ENCODE measurements at regions not wholly inside any gene's neighbourhood (a gene's known extent, or its start where the extent isn't known, plus 50 kb on each side); places are given as distances from the start of the nearest gene placed in this dataset.

DNA sequence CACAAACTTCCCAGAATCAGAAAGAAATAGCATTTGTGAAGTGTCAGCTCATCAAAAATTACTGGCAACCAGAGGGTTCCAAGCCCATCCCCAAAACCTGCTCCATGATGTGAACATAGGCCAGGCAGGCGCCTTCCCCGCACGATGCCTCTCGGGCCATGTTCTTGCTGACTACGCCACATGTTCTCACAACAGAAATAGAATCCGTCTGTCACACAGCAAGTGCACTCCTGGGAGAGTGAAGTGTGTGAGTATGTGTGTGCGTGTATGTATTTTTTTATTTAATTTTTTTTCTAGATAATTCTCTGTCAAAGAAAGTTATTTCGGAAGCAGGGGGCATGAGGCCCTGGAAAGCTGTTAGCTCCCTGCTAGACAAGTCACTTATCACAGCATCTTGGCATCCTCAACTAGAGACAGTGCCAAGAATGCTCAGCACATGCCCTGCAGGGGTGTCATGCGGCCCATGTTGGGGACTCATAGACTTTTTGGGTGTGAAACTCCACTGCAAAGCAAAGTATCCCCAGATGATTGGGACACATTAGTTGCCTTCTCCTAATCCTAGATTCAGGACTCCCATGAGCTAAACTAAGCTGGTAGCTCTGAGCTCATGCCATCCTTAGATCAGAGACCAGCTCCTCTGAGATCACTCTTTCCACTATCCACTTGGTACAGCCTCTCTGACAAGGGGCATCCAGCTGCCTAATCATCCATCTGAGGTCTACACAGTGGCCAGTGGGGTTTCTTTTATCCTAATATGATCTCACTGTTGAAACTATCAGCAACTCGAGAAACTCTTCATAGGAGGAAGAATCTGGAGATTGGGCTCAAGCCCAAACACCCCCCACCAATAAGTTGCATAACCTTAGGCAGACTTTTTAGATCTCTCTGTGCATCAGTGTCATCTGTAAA, 53.2 kb upstream of the CYRIA start:
- WGBS, 5 donors, result 78 to 89% (median 86%) methylated on average over 10 of the region's 10 CpGs

DNA sequence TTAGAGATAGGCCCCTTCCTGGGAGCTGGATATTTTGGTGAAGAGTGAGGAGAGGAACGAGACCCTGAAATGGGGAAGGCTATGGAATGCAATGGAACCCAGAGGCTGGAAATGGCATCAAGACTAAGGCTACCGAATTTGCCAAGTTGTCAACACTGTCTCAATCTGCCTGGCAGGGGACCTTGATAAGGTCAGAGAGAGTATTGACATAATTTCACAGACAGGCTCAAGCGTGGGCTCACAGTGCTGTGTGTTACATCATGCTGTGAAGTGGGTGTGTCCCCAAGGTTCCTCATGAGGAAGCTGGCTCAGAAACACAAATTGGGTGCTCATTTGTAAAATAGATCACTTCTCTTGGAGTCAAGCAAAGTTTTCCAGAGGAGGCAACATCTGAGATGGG, 51.8 kb upstream of the CYRIA start:
- Histone ChIP-seq H3K4me1 (peaks cover 0 to 9% (median 5%) of the 10 kb centered on the region in 4 donors), H3K27me3 (no peaks in the 10 kb centered on the region), H3K36me3 (no peaks in the 10 kb centered on the region), H3K9me3 (no peaks in the 10 kb centered on the region), H3K27ac (no peak overlapping the region), H3K4me3 (no peak overlapping the region)
- intact Hi-C loops (cut with DNase I; ENCODE audit: low total_unique reads), result no loop called here
- DNase-seq, result no peak
- TF ChIP-seq POLR2AphosphoS5 (IDR thresholded peaks at IDR 0.05) (no peak), POLR2A (IDR thresholded peaks at IDR 0.05) (no peak), EP300 (IDR thresholded peaks at IDR 0.05) (no peak)
- TF ChIP-seq, protein P1, sequence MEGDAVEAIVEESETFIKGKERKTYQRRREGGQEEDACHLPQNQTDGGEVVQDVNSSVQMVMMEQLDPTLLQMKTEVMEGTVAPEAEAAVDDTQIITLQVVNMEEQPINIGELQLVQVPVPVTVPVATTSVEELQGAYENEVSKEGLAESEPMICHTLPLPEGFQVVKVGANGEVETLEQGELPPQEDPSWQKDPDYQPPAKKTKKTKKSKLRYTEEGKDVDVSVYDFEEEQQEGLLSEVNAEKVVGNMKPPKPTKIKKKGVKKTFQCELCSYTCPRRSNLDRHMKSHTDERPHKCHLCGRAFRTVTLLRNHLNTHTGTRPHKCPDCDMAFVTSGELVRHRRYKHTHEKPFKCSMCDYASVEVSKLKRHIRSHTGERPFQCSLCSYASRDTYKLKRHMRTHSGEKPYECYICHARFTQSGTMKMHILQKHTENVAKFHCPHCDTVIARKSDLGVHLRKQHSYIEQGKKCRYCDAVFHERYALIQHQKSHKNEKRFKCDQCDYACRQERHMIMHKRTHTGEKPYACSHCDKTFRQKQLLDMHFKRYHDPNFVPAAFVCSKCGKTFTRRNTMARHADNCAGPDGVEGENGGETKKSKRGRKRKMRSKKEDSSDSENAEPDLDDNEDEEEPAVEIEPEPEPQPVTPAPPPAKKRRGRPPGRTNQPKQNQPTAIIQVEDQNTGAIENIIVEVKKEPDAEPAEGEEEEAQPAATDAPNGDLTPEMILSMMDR (IDR thresholded peaks at IDR 0.05), result no peak
- 38 to 61% (median 47%) methylated on average over 3 of the region's 3 CpGs for WGBS, 5 donors

More for the DNA sequence above, 53.2 kb upstream of the CYRIA start:
- H3K9me3 ChIP-seq, result no peaks in the 10 kb centered on the region
- H3K27ac ChIP-seq, result no peak overlapping the region
- peaks cover 0 to 13% (median 6%) of the 10 kb centered on the region in 4 donors for H3K4me1 ChIP-seq
- no peak overlapping the region for H3K4me3 ChIP-seq
- intact Hi-C loops (cut with DNase I; ENCODE audit: low total_unique reads), result no loop called here
- DNase-seq, result no peak
- no peaks in the 10 kb centered on the region for H3K36me3 ChIP-seq
- TF ChIP-seq POLR2A (IDR thresholded peaks at IDR 0.05) (no peak), POLR2AphosphoS5 (IDR thresholded peaks at IDR 0.05) (no peak), EP300 (IDR thresholded peaks at IDR 0.05) (no peak)
- TF ChIP-seq, protein P1 (IDR thresholded peaks at IDR 0.05), result no peak
- no peaks in the 10 kb centered on the region for H3K27me3 ChIP-seq

DNA sequence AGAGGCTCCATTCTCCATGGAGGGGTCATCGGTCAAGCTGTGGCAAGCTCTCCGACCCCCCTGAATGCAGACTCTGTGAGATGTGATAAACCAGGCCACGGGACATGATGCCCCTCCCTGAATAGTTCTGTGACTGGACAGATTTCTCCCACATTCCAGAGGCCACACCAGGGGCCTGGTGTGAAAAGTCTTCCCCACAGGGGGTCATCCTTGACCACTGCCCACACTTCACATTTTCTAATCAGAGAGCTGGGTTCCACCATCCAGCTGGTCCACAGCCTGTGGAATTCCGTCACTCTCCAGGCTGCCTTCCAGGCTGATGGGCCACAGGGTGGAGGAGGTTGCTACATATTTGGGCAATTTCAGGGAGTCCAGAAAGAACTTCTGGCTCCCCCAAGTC, 51.3 kb upstream of the CYRIA start:
- no peak for DNase-seq
- WGBS, 5 donors, result 79 to 90% (median 82%) methylated on average over 1 to 4 of the region's 4 CpGs
- H3K36me3 ChIP-seq, result no peaks in the 10 kb centered on the region
- H3K4me3 ChIP-seq, result no peak overlapping the region
- intact Hi-C loops (cut with DNase I; ENCODE audit: low total_unique reads), result no loop called here
- no peaks in the 10 kb centered on the region for H3K9me3 ChIP-seq
- TF ChIP-seq EP300 (IDR thresholded peaks at IDR 0.05), result no peak
- TF ChIP-seq, protein P1 (IDR thresholded peaks at IDR 0.05), result no peak
- no peak for TF ChIP-seq POLR2AphosphoS5 (IDR thresholded peaks at IDR 0.05)
- TF ChIP-seq POLR2A (IDR thresholded peaks at IDR 0.05), result no peak
- H3K27me3 ChIP-seq, result no peaks in the 10 kb centered on the region
- no peak overlapping the region for H3K27ac ChIP-seq
- H3K4me1 ChIP-seq, result peaks cover 0 to 9% (median 5%) of the 10 kb centered on the region in 4 donors

DNA sequence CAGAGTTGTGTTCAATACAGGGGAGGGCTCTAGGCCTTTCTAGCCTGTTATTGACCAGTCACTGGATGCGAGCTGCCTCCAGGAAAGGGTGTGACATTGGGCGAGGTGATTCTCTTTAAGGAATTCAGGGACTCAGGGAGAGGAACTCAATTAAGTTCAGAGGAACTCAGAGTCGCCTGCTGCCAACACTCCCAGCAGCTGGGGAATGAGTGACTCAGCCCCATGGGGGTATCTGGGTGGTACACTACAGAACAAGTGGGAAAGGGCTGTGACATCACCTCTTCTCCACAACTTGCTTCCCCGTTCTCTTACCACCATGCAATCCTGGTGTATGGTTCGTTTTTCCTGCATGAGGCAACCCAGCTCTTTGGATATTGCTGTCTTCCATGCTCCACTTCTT, 50.4 kb upstream of the CYRIA start:
- Histone ChIP-seq H3K9me3 (no peaks in the 10 kb centered on the region), H3K27me3 (no peaks in the 10 kb centered on the region), H3K4me3 (no peak overlapping the region), H3K36me3 (no peaks in the 10 kb centered on the region), H3K27ac (no peak overlapping the region), H3K4me1 (peaks cover 0 to 9% (median 5%) of the 10 kb centered on the region in 4 donors)
- intact Hi-C loops (cut with DNase I; ENCODE audit: low total_unique reads), result no loop called here
- DNase-seq, result no peak
- whole genome bisulfite sequencing, 5 donors, result 69 to 79% (median 72%) methylated on average over 5 of the region's 5 CpGs
- TF ChIP-seq EP300 (IDR thresholded peaks at IDR 0.05), result no peak
- TF ChIP-seq, protein P1 (IDR thresholded peaks at IDR 0.05), result no peak
- TF ChIP-seq POLR2A (IDR thresholded peaks at IDR 0.05), result no peak
- no peak for TF ChIP-seq POLR2AphosphoS5 (IDR thresholded peaks at IDR 0.05)

Small RNA genes lying in the stretch of these regions (small RNA-seq; reads per million reads assigned to genes)
- 0 reads per million in 4 donors for gene RN7SKP168

Measured in stomach (tissue), 8 donors.